SK-N-SH (cell line): ENCODE measurements at regions not wholly inside any gene's neighbourhood (a gene's known extent, or its start where the extent isn't known, plus 50 kb on each side); places are given as distances from the start of the nearest gene placed in this dataset.
"Not testable (repeated sequence)": the region's sequence is repeated elsewhere in the genome, so short reads cannot be mapped to it uniquely, and the experiment has no call there.

Source experiments
- CTCF ChIA-PET: fragments of 300-600, 350-600 bp; formaldehyde crosslinking; extraction: SDS; loops from one replicate; lab custom pipeline; 2021; lab: Yijun Ruan, JAX
- POLR2A ChIA-PET: fragments of 350-600 bp; sonication (Branson Sonifier 250); formaldehyde crosslinking; extraction: SDS; loops from one replicate; lab custom pipeline; 2020; ENCODE audit warnings: antibody characterized with exemption, inconsistent platforms; lab: Yijun Ruan, JAX
- DNase-seq: peaks from one replicate; pipeline ENCODE4 v3.0.0; 2012
- H2AFZ ChIP-seq: fragments of 200-600 bp; sonication (generic); 2 replicates; pipeline ENCODE4 v1.8.1; 2016; ENCODE audit warnings: antibody characterized with exemption, mild to moderate bottlenecking, low read depth
- H3F3A ChIP-seq: fragments of 200-600 bp; sonication (generic); replicated peaks from 2 replicates; pipeline ENCODE3; 2016; ENCODE audit warnings: antibody characterized with exemption, mild to moderate bottlenecking; ENCODE audit not compliant: insufficient read depth
- H3K27ac ChIP-seq, 2 experiments: fragments of 200-500 bp in 1 of 2; fragments of 200-600 bp in 1 of 2; sonication (Bioruptor generic) in 1 of 2; sonication (generic), shearing (Covaris generic) in 1 of 2; 2 replicates each; pipeline versions ENCODE4 v1.5.1 to v1.6.1; 2014 to 2016; ENCODE audit warnings: low read depth in 2 of 2, inconsistent platforms in 1 of 2, low read length in 1 of 2, mild to moderate bottlenecking in 1 of 2, mixed read lengths in 1 of 2
- H3K27me3 ChIP-seq: fragments of 200-600 bp; sonication (generic), shearing (Covaris generic); 2 replicates; pipeline ENCODE4 v1.6.1; 2016; ENCODE audit warnings: mixed run types; ENCODE audit not compliant: insufficient read depth
- H3K36me3 ChIP-seq, 2 experiments: fragments of 200-500 bp in 1 of 2; fragments of 200-600 bp in 1 of 2; sonication (Bioruptor generic) in 1 of 2; sonication (generic) in 1 of 2; replicated peaks in 1 of 2; 2 replicates each; pipeline versions ENCODE3 to v1.5.1; 2014 to 2016; ENCODE audit warnings: low read length in 1 of 2, mild to moderate bottlenecking in 1 of 2; ENCODE audit not compliant: insufficient read depth in 2 of 2, control insufficient read depth in 1 of 2
- H3K4me1 ChIP-seq, 2 experiments: fragments of 200-500 bp in 1 of 2; fragments of 200-600 bp in 1 of 2; sonication (Bioruptor generic) in 1 of 2; sonication (generic), shearing (Covaris generic) in 1 of 2; 2 replicates each; pipeline versions ENCODE4 v1.5.1 to v1.6.1; 2014 to 2016; ENCODE audit warnings: low read depth in 1 of 2, low read length in 1 of 2, mixed run types in 1 of 2; ENCODE audit not compliant: insufficient read depth in 2 of 2, control insufficient read depth in 1 of 2
- H3K4me2 ChIP-seq: fragments of 200-600 bp; sonication (generic), shearing (Covaris generic); 2 replicates; pipeline ENCODE4 v1.6.1; 2017; ENCODE audit warnings: mixed run types
- H3K4me3 ChIP-seq, 2 experiments: fragments of 200-500 bp in 1 of 2; fragments of 200-600 bp in 1 of 2; sonication (Bioruptor generic) in 1 of 2; sonication (generic), shearing (Covaris generic) in 1 of 2; 2 replicates each; pipeline versions ENCODE4 v1.5.1 to v1.8.1; 2014 to 2016; ENCODE audit warnings: low read depth in 2 of 2, inconsistent platforms in 1 of 2, low read length in 1 of 2, mild to moderate bottlenecking in 1 of 2, mixed read lengths in 1 of 2, moderate library complexity in 1 of 2
- H3K79me2 ChIP-seq: fragments of 200-600 bp; sonication (generic); 2 replicates; pipeline ENCODE4 v1.8.1; 2017; ENCODE audit warnings: mild to moderate bottlenecking; ENCODE audit not compliant: insufficient read depth
- H3K9ac ChIP-seq: fragments of 200-600 bp; sonication (generic); 2 replicates; pipeline ENCODE4 v1.6.1; 2017; ENCODE audit warnings: mixed run types
- H3K9me2 ChIP-seq: fragments of 200-600 bp; sonication (generic); 2 replicates; pipeline ENCODE4 v1.6.1; 2017; ENCODE audit warnings: mixed run types
- H3K9me3 ChIP-seq: fragments of 200-600 bp; sonication (generic); 2 replicates; pipeline ENCODE4 v1.6.1; 2017; ENCODE audit warnings: mixed run types, mild to moderate bottlenecking, moderate library complexity
- H4K20me1 ChIP-seq: fragments of 200-600 bp; sonication (generic); 2 replicates; pipeline ENCODE4 v1.6.1; 2017; ENCODE audit warnings: mild to moderate bottlenecking, mixed run types; ENCODE audit not compliant: insufficient read depth
- CHD2 ChIP-seq: fragments of 150-350 bp; IDR thresholded peaks from 2 replicates; pipeline ENCODE4 v1.6.1; 2018; ENCODE audit warnings: low read length; ENCODE audit not compliant: partially characterized antibody
- ELF1 ChIP-seq: IDR thresholded peaks from 2 replicates; pipeline ENCODE4 v1.4.0; 2012
- FOSL2 ChIP-seq: IDR thresholded peaks from 2 replicates; pipeline ENCODE4 v1.4.0; 2012; ENCODE audit warnings: low read depth, mild to moderate bottlenecking, moderate library complexity, borderline replicate concordance
- JUND ChIP-seq: IDR thresholded peaks from 2 replicates; pipeline ENCODE4 v1.4.0; 2012
- MAX ChIP-seq: IDR thresholded peaks from 2 replicates; pipeline ENCODE4 v1.4.0; 2012; ENCODE audit warnings: low read depth
- MEF2A ChIP-seq: IDR thresholded peaks from 2 replicates; pipeline ENCODE4 v1.4.0; 2012; ENCODE audit warnings: low read depth, borderline replicate concordance
- MXI1 ChIP-seq: IDR thresholded peaks from 2 replicates; pipeline ENCODE4 v1.6.1; 2012; ENCODE audit warnings: mild to moderate bottlenecking, low read depth, low read length, improper control_type of control experiment
- NFIC ChIP-seq: IDR thresholded peaks from 2 replicates; pipeline ENCODE4 v1.4.0; 2012; ENCODE audit warnings: borderline replicate concordance
- RCOR1 ChIP-seq: fragments of 150-350 bp; IDR thresholded peaks from 2 replicates; pipeline ENCODE4 v1.6.1; 2017; ENCODE audit warnings: antibody characterized with exemption, low read length
- RXRA ChIP-seq: IDR thresholded peaks from 2 replicates; pipeline ENCODE4 v1.4.0; 2012; ENCODE audit warnings: low read depth, mild to moderate bottlenecking, borderline replicate concordance
- SMC3 ChIP-seq: IDR thresholded peaks from 2 replicates; pipeline ENCODE4 v1.6.1; 2012; ENCODE audit warnings: low read depth, low read length, improper control_type of control experiment
- TAF1 ChIP-seq: IDR thresholded peaks from 2 replicates; pipeline ENCODE4 v1.6.1; 2012; ENCODE audit warnings: low read depth, mild to moderate bottlenecking, low read length, moderate library complexity, borderline replicate concordance
- USF1 ChIP-seq: IDR thresholded peaks from 2 replicates; pipeline ENCODE4 v1.4.0; 2012; ENCODE audit warnings: low read depth, borderline replicate concordance
- YY1 ChIP-seq: IDR thresholded peaks from 2 replicates; pipeline ENCODE4 v1.4.0; 2012; ENCODE audit warnings: low read depth, mild to moderate bottlenecking
- WGBS: methylation state at CpG from one replicate; pipeline ENCODE4 v1.1.6; 2017; ENCODE audit warnings: low lambda C conversion rate; 5-methylcytosine and 5-hydroxymethylcytosine counted together
- TF ChIP-seq, protein P1 (sequence below): fragments of 150-350 bp; IDR thresholded peaks from 2 replicates; pipeline ENCODE4 v1.6.1; 2017; ENCODE audit warnings: antibody characterized with exemption, low read length, low read depth, borderline replicate concordance
- TF ChIP-seq, protein P2 (sequence below): IDR thresholded peaks from 2 replicates; pipeline ENCODE4; 2012

- no peak for DNase-seq
- no peaks in the 10 kb centered on the region for H3K79me2 ChIP-seq
- no peaks in the 10 kb centered on the region for H3K4me1 ChIP-seq
- no peaks in the 10 kb centered on the region for H3K27me3 ChIP-seq
- H2AFZ ChIP-seq, result no peak overlapping the region
- WGBS, result 5% methylated on average over 4 of the region's 4 CpGs
- no peak overlapping the region for H3K4me3 ChIP-seq
- no peak overlapping the region for H3K4me2 ChIP-seq
- no peaks in the 10 kb centered on the region for H3K36me3 ChIP-seq
- TF ChIP-seq MEF2A, result no peak
- no peak for TF ChIP-seq YY1
- TF ChIP-seq MXI1, result no peak
- no peak for TF ChIP-seq ELF1
- no peak for TF ChIP-seq RCOR1
- no peak for TF ChIP-seq RXRA
- TF ChIP-seq USF1, result no peak
- no peak for TF ChIP-seq CHD2
- no peak for TF ChIP-seq JUND
- TF ChIP-seq FOSL2, result no peak
- TF ChIP-seq MAX, result no peak
- TF ChIP-seq SMC3, result no peak
- no peak for TF ChIP-seq TAF1
- TF ChIP-seq, protein P1, sequence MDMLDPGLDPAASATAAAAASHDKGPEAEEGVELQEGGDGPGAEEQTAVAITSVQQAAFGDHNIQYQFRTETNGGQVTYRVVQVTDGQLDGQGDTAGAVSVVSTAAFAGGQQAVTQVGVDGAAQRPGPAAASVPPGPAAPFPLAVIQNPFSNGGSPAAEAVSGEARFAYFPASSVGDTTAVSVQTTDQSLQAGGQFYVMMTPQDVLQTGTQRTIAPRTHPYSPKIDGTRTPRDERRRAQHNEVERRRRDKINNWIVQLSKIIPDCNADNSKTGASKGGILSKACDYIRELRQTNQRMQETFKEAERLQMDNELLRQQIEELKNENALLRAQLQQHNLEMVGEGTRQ, result no peak
- TF ChIP-seq NFIC, result no peak
- TF ChIP-seq, protein P2, sequence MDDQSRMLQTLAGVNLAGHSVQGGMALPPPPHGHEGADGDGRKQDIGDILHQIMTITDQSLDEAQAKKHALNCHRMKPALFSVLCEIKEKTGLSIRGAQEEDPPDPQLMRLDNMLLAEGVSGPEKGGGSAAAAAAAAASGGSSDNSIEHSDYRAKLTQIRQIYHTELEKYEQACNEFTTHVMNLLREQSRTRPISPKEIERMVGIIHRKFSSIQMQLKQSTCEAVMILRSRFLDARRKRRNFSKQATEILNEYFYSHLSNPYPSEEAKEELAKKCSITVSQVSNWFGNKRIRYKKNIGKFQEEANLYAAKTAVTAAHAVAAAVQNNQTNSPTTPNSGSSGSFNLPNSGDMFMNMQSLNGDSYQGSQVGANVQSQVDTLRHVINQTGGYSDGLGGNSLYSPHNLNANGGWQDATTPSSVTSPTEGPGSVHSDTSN, result no peak
- H3K9me2 ChIP-seq, result no peaks in the 10 kb centered on the region
- H3K9ac ChIP-seq, result no peak overlapping the region
- CTCF ChIA-PET, result no interaction called here
- no peak overlapping the region for H3K27ac ChIP-seq
- POLR2A ChIA-PET, result no interaction called here
- H3K9me3 ChIP-seq, result no peaks in the 10 kb centered on the region
- H4K20me1 ChIP-seq, result no peaks in the 10 kb centered on the region
- H3F3A ChIP-seq, result no peaks in the 10 kb centered on the region
Measured at GRCh38 chr4:129842096-129842495, 746.1 kb downstream of the C4orf33 start.

DNA sequence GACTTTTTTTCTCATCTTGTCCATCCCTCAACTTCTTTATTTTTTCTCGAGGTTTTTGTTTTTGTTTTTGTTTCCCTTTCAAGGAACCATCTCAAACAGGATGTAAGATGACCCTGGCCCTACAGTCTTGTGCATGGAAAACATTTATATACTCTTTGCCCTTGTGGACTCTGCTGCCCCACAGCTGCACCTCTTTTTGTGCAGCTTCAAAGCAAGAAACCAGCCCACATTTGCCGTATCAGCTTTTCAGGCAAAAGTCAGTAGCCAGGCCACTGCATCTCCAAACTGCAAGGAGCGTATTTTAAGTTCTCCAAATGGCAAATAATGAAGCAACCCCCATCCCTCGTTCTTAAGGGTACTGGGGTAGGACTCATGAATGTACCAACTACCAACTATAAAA, 756.5 kb downstream of the C4orf33 start:
- no peak overlapping the region for H3K4me3 ChIP-seq
- no peaks in the 10 kb centered on the region for H3K9me2 ChIP-seq
- no peak overlapping the region for H3K9ac ChIP-seq
- H3K36me3 ChIP-seq, result no peaks in the 10 kb centered on the region
- H3F3A ChIP-seq, result no peaks in the 10 kb centered on the region
- H4K20me1 ChIP-seq, result no peaks in the 10 kb centered on the region
- TF ChIP-seq CHD2, result no peak
- H3K27ac ChIP-seq, result no peak overlapping the region
- no peak overlapping the region for H3K4me2 ChIP-seq
- no peaks in the 10 kb centered on the region for H3K79me2 ChIP-seq
- no peaks in the 10 kb centered on the region for H3K4me1 ChIP-seq
- H3K27me3 ChIP-seq, result no peaks in the 10 kb centered on the region
- H2AFZ ChIP-seq, result no peak overlapping the region
- no peaks in the 10 kb centered on the region for H3K9me3 ChIP-seq
- ChIA-PET POLR2A (no interaction called here), CTCF (no interaction called here)
- DNase-seq, result no peak
- WGBS, result 11% methylated on average over 4 of the region's 4 CpGs

DNA sequence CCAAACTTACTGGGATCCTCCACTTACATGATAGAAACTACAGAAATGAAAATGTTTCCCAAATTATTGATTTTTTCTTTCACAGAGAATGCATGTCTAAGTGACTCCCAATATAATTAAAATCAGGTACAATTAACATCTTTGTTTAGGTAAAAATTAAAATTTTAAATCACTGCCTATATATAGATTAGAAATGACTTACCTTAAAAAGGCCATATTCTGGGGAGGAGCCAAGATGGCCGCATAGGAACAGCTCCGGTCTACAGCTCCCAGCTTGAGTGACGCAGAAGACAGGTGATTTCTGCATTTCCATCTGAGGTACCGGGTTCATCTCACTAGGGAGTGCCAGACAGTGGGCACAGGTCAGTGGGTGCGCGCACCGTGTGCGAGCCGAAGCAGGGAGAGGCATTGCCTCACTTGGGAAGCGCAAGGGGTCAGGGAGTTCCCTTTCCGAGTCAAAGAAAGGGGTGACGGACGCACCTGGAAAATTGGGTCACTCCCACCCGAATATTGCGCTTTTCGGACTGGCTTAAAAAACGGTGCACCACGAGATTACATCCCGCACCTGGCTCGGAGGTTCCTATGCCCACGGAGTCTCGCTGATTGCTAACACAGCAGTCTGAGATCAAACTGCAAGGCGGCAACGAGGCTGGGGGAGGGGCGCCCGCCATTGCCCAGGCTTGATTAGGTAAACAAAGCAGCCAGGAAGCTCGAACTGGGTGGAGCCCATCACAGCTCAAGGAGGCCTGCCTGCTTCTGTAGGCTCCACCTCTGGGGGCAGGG, 757.9 kb downstream of the C4orf33 start:
- H3K36me3 ChIP-seq, H3K9ac ChIP-seq, H2AFZ ChIP-seq, POLR2A ChIA-PET, H3K9me2 ChIP-seq, CTCF ChIA-PET, H4K20me1 ChIP-seq, H3F3A ChIP-seq, H3K79me2 ChIP-seq, DNase-seq, H3K9me3 ChIP-seq, H3K4me2 ChIP-seq, H3K27me3 ChIP-seq, H3K4me1 ChIP-seq, H3K4me3 ChIP-seq, H3K27ac ChIP-seq: not testable (repeated sequence)
- WGBS, result 49% methylated on average over 10 of the region's 27 CpGs
